ENCODE measurements at regions not wholly inside any gene's neighbourhood (a gene's known extent, or its start where the extent isn't known, plus 50 kb on each side); places are given as distances from the start of the nearest gene placed in this dataset.

- no peak for TF ChIP-seq CTCF (IDR thresholded peaks at IDR 0.05; ENCODE audit: poor library complexity)
- TF ChIP-seq EZH2phosphoT487 (IDR thresholded peaks at IDR 0.05; ENCODE audit: low read depth, severe bottlenecking, unreplicated experiment) = no peak
Measured at GRCh38 chr1:102562380-102562779, 545.9 kb downstream of the COL11A1 start.
